ENCODE measurements at regions not wholly inside any gene's neighbourhood (a gene's known extent, or its start where the extent isn't known, plus 50 kb on each side); places are given as distances from the start of the nearest gene placed in this dataset.
"Not testable (repeated sequence)": the region's sequence is repeated elsewhere in the genome, so short reads cannot be mapped to it uniquely, and the experiment has no call there.

GRCh38 chr3:159669766-159670165 lies 318.9 kb upstream of the IL12A start:
- no peak for DNase-seq

GRCh38 chr3:159672728-159673688 lies 315.6 kb upstream of the IL12A start:
- no peak for DNase-seq

GRCh38 chr3:159674583-159674982 lies 314.1 kb upstream of the IL12A start:
- DNase-seq = no peak

DNA sequence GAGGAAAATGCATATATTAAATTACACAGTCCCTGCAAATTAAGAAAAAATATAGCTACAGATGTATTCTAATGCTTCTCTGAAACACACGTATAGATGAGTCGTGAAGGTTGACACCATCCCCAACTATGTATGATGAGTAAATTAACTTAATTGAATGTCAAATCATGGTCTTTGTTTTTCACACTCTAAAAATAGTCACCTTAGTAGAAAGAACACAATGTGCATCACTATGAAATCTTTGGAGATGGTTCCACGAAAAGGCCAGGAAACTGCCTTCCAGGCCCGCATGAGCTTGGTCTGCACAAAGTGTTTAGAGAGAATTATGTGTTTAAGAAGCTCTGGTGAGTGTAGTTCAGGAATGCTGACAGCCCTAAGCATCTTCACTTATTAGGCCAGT lies 313.4 kb upstream of the IL12A start:
- no peak for DNase-seq

DNA sequence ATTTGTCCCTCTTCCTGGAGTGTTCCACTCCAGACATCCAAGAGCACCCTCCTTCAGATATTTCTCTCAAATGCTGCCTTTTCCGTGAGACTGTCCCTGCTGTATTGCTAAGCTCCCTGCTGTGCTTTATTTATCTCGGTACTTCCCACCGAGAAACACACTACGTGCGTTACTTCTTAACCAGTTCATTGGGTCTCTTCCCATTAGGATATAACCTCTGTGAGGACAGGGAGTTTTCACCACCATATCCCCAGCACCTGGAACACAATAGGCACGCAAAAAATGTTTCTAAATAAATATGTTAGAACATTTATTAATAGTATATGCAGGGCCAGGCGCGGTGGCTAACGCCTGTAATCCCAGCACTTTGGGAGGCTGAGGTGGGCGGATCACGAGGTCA lies 308.7 kb upstream of the IL12A start:
- DNase-seq = no peak

GRCh38 chr3:159681717-159682116 lies 306.9 kb upstream of the IL12A start:
- DNase-seq = not testable (repeated sequence)

DNA sequence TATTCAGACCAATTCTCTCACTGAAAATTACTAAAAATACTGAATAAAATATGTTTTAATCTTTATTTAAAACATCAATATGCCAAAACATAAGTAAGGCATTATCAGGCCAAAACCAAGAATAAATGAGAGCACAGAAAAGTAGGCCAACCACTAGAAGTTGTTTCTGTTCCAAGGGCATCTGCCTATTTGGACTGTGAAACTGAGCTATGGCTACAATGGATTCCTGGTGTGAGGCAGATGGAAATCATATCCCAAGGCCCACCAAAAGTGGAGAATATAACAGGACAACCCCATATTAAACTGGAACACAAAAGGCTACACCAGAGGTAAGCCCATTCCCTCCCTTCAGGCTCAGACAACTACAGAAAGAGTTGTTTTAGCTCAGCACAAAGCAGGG lies 302.8 kb upstream of the IL12A start:
- DNase-seq = no peak

DNA sequence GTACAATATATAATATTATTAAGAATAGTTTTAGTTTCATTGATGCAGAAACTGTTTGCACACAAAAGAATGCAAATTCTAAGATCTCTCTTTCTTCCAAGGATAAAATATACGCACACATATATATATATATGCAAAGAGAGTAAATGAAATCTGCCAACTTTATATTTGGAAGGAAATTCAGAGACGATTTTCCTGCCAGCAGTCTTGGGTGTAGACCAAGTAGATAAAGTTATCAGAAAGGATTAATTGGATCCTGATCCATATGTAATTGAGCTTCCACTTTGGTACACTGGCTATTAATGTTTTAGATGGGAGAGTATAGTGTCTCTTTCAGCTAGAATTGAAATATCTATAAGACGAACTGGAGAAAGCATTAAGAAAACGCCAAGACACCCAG lies 295.4 kb upstream of the IL12A start:
- no peak for DNase-seq

GRCh38 chr3:159711560-159712333 lies 276.9 kb upstream of the IL12A start:
- no peak for DNase-seq

GRCh38 chr3:159721324-159721723 lies 267.3 kb upstream of the IL12A start:
- DNase-seq = no peak

DNA sequence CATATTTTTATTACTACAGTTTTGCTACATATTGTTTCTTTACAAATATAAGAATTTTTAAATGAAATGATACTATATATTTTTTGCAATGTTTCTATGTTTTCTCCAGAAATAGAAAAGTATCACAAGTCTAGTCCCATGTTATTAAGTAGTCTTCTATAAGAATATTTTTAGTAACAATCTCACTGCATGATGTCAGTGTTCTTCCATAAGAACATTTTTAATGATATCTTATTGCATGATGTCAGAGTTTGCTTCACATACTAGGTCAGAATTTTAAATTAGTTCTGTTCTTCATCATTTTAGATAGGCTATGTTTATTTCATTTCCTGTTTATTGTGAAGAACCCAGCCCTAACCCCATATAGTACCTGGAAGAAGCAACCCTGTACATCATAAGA lies 265.3 kb upstream of the IL12A start:
- no peak for DNase-seq

GRCh38 chr3:159724627-159725026 lies 264.0 kb upstream of the IL12A start:
- DNase-seq = no peak

GRCh38 chr3:159726231-159726964 lies 262.2 kb upstream of the IL12A start:
- no peak for DNase-seq

GRCh38 chr3:159727506-159727905 lies 261.1 kb upstream of the IL12A start:
- no peak for DNase-seq

- DNase-seq = no peak
Measured at GRCh38 chr3:159731254-159731653, 257.4 kb upstream of the IL12A start.

GRCh38 chr3:159732172-159733111 lies 256.2 kb upstream of the IL12A start:
- no peak for DNase-seq

DNA sequence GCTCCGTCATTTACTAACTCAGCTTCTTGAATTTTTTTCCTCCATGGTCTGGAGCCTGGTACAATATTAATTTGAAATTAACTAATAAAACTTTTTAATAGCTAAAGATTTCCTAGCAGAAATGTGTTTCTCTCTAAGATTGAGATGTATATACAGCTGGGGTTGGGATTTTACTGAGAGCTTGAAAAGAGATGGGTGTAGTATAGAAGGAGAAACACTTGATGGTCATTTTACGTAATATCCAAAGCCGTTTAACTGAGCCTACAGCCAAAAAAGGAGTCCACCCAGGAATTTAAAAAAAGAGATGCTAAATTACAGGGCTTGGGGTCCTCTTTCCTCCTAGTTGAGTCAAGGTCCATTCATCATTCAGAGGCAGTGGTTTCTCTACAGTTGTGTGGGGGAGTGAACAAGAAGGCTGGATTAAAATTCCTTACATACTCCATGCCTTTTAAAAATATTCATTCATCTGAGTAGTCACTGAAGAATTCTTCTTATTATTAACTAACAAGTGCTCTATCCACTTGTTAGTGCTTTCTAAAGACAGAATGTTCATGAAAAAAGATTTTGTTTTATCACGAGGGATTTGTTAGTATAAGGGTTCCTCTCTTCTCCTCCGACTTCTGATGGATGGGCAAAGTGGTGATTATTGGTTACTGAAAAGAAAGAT lies 255.3 kb upstream of the IL12A start:
- no peak for DNase-seq

DNA sequence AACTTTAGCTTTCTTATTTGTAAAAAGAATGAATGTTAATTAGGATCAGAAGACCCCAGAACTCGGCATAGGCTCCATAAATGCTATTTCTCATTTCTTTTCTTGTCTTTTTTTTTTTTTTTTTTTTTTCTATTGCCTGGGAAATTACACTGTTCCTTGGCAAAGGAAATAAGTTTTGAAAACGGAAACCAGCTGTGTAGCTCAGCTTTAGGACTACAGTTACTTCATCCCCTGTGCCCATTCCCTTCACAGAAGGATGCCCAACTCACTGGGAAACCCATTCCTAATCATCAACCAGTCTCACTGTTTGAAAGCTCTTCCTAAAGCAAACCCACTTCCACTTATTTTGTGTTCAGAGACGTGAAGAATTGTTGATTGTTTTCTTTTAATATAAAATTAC lies 254.0 kb upstream of the IL12A start:
- DNase-seq = no peak

GRCh38 chr3:159739166-159739565 lies 249.5 kb upstream of the IL12A start:
- DNase-seq = no peak

DNA sequence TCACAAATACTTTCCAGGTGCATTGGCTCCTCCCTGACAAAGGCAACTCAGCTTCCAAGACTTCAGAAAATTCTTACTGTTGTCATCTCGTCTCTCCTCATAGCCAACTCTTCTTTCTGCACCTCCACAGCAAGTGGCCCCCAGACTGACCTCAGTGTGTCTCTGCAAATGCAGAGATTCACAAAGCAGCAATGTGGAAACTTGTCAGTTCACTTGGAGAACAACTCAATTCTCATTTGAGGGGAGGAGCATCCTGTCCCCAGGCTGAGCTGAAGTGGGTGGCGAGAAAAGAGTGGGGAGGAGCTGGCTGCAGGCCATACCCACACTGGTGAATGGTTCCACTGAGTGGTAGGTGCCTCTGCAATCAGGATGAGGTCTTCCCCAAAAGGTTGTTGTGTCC lies 248.7 kb upstream of the IL12A start:
- no peak for DNase-seq

GRCh38 chr3:159741281-159741680 lies 247.4 kb upstream of the IL12A start:
- no peak for DNase-seq

GRCh38 chr3:159748425-159748824 lies 240.2 kb upstream of the IL12A start:
- no peak for DNase-seq
